IPS DF 19.7 (cell line): ENCODE measurements at regions not wholly inside any gene's neighbourhood (a gene's known extent, or its start where the extent isn't known, plus 50 kb on each side); places are given as distances from the start of the nearest gene placed in this dataset.
A peak's percentile ranks its signal among the peaks of the same experiment; 100 is the strongest.
"Not testable (repeated sequence)": the region's sequence is repeated elsewhere in the genome, so short reads cannot be mapped to it uniquely, and the experiment has no call there.

Experiments
- DNase-seq: peaks from one replicate; pipeline ENCODE4 v3.0.0-alpha.2; 2013; ENCODE audit warnings: low read depth, low spot score

DNA sequence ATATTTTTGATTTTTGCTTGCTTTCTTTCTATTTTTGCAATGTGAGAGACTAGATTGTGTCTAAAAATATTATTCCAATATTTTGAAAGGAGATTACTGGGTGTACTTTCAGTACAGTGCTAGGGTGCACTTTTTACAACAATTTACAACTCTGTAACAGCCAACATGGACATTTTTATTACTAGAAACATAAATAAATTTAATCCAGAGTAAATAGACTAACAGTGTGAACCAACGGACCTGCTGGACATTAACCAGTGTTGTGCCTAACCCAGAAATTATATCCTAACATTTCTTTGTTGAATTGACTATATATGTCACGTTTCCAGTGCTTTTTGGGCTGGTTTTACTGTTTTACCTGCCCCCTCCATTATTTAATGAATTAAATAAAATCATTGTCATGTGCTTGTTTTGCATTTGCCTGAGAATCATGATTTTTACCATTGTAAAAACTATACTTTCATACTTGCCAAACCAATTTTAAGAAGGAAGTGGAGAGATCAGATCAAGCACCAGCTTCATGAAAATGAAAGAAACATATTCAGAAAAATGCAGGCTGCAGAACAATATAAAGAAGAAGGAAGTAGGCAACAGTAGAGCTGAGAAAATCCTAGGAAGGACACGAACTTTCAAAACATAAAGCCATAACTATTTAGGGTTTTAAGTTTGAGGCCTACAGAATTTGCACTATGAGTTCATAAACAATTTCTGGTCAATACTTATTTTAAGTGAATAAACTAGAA lies 400.8 kb upstream of the PIK3R1 start:
- DNase-seq: no peak

DNA sequence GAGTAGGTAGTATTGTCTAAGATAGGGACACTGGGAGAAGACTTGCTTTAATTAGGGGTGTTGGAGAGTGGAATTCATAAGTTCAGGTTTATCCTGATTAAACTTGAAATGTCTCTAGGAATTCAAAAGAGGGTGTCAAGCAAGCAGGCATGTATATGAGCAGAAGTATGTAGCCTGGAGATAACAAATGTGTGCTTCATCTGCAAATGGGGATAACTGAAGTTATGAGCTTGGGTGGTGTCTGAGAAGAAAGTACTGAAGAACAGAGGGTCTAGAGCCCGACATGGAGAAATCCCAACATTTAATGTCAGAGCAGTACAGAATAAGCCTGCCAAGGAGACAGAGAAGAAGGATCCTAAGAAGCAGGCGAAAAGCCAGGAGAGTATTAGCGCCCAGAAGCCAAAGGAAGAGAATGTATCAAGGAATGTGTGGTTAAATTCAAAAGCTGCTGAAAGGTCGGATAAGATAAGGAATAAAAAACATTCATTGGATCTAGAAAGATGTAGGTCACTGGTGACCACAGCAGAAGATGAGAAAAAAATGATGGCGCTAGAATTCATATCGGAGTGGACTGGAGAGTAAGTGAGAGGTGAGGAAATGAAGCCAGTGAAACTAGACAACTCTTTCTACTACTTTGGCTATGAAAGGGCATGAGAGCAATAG lies 401.5 kb upstream of the PIK3R1 start:
- no peak for DNase-seq

DNA sequence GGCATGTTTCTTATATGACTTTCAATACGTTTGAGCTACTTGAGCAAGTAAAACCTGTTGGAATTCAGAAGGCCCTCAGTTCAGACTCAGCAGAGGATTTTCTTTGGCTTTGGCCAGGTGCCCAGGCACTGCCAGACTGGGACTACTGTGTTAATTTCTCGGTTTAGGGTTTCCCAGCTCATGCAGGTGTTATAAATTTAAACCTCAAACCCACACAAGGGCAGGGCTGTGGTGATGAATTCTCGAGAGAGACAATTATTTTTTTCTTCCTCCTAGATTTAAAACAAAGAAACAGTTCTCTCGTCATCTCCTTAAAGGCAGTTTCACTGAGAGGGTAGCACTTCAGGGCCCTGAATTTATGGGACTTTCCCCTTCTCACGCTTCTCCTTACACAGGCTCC lies 406.0 kb upstream of the PIK3R1 start:
- no peak for DNase-seq

DNA sequence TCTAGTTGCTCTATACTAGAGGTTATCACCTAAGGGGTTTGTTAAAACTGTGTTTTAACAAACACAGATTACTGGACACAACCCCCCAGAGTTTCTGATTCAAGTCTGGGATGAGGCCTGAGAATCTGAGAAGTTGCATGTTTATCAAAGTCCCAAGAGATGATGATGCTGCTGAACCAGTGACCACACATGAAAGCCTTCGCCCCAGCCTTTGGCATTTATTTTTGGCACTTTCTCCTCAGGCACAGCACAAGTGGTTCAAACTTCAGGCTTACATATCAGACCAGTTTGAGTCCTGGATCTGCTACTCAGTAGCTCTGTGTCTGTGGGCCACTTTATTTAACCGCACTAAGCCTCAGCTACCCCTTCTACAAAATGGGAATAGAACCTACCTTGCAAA lies 407.2 kb upstream of the PIK3R1 start:
- no peak for DNase-seq

DNA sequence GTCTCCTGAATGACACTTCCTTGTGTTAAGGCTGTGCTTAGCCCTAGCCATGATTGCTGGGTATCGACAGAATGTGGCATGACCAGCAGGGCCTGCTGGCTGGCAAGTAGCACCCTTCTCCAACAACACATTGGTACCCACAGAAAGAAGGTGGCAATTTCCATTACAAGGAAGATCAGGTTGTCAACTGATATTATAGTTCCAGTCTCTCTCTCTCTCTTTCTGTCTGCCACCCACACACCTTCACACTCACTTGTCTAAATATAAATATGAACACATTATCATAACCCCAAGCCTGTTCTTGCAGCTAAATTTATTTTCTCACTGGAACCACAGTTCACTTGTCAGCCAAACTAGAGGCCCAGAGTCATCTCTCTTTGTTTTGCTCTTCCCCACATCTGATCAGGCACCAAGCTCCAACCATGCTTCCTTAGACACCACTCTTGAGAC lies 408.1 kb upstream of the PIK3R1 start:
- no peak for DNase-seq

DNA sequence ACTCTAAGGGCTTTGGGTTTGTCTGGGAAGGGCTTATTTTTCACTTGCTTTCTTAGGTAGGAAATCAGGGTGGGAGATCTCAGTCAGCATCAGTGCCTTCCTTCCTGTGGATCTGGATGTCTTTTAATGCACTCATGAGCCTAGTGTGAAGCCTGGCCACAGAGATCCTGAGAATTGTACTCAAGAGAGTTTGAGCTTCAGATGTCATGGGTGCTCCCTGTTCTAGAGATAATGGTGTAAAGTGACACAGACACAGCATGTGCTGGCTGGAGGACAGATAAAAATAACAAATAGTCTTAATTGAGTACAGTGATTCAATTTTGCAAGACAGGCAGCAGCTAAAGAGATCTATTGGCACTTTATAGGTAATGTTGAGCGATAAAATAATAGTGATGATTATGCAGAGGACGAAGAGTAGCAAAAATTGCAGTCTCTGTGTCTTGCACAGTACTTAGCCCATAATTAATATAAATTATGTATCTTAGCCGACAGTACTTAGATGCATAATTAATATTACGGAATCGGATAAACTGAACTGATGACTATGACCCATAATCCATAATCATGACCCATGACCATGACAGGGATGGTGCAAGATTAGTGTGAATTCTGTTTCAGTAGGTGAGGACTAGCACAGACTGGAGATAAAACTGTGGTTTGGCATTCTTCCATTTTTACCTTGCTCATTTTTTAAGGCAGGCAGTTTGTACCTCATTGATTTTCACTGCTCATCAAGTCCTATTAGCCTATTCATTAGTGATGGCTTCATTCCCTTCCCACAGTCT lies 408.7 kb upstream of the PIK3R1 start:
- DNase-seq: no peak

DNA sequence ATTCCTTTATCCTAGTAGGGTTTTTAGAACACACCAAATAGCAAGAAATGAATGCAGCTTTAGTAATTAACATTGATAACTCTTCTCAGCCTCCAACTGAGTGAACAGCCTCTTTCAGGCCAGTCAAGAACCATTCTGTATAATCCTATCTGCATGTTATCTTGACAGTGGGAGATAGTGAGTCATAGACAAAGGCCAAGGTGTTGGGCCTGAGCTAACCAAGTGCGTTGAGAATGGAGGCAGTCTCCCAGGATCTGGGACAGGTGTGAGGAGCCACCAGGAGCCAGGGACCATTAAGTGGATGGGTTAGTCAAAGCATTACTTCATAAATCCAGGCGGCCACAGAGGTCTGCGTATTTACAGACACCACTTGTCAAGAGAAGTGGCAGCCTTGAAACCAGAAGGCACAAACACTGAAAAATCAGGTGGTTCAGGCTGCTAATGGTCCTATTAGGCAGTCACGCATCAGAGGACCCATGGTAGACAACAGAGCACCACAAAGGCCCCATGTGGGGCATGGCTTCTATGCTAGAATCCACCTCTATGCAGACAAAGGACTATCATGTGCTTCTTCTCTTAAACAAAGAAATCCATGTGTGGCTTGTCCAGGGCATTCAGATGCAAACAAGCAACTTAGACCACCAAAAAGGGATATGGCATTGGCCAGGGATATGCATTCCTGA lies 409.7 kb upstream of the PIK3R1 start:
- DNase-seq: peak; percentile 67

DNA sequence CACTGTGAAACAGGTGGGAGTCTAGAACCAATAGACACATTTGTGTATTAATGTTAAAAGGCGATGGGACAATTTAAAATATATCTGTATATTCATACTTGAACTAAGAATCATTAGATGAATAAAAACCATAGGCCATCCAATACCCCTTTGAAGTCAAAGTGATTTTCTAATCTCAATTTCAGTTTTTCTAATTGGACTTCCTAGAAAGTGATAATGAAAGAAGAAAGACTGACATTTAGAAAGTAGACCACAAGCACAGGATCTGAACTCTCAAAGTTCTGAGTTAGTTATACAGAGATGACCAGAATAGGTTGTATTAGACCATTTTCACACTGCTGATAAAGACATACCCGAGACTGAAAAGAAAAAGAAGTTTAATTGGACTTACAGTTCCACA lies 412.8 kb upstream of the PIK3R1 start:
- DNase-seq: no peak

DNA sequence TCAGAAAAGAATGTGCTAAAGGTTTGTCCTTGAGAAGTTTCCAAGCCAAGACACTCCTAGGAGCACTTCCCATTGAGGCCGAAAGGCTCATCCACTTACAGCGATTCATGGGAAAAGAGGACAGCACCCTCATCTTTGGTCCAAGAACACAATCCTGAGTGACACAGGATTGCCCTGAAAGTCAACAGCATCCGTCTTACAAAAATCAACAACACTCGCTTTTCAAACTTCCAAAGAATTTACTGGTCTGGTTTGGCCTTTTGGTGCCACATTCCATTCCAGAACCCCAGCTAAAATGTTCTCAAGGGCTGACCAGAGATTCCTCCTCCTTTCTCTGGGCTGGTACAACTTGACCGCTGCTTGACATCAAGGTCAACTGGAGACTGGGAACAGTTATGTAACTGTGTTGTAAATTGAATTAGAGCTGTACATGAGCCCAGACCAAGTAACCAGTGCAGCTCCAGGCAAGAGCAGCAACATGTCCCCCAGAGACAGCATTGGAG lies 415.8 kb upstream of the PIK3R1 start:
- DNase-seq: no peak

DNA sequence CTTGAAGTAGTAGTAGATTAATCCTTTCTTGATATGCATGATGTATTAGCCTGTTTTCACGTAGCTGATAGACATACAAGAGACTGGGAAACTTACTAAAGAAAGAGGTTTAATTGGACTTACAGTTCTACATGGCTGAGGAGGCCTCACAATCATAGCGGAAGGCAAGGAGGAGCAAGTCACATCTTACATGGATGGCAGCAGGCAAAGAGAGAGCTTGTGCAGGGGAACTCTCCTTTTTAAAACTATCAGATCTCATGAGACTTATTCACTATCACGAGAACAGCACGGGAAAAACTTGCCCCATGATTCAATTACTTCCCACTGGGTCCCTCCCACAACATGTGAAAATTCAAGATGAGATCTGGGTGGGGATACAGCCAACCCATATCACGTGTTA lies 417.1 kb upstream of the PIK3R1 start:
- not testable (repeated sequence) for DNase-seq

DNA sequence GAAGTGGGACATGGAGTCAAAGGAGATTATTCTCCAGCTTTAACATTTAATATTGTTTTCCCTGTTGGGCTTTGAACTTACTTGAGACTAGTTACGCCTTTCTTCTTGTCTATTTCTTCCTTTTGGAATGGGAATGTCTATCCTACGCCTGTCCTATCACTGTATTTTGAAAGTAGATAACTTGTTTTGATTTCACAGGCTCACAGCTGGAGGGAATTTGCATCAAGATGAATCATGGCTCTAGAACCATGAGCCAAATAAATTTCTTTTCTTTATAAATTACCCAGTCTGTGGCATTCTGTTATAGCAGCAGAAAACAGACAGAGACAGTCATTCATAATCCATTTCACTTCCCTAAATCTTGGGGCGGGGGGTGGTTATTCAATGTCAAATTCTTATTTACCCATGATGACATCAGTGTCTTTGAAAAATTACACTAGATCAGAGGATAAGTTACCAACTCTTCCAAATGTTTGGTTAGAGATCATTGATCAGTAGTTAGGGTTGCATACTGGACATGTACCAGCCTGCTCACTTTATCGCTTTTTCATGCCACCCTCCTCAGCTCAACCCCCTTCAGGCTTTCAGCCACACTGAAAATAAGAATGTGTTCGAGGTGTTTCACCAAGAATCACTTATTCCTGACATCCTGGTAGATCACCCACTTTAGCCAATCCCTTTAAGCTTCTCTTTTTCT lies 419.6 kb upstream of the PIK3R1 start:
- DNase-seq: no peak

DNA sequence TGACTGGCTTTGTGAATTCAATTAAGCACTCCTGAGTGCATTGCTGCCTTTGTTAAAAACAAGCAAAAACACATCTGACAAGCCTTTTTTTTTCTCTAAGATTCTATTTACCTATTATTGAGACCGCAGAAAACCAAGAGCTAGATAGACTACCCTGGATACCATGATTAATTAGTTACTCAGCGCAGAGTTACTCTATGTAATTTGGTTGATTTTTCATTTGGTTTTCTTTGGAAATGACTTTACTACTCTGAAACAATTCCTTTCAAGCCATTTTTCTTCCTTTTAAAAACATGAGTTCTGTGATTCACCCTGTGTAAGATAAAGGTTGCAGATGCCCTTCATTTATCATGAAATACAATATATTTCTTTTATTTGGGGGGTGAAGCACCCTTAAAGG lies 421.6 kb upstream of the PIK3R1 start:
- no peak for DNase-seq

DNA sequence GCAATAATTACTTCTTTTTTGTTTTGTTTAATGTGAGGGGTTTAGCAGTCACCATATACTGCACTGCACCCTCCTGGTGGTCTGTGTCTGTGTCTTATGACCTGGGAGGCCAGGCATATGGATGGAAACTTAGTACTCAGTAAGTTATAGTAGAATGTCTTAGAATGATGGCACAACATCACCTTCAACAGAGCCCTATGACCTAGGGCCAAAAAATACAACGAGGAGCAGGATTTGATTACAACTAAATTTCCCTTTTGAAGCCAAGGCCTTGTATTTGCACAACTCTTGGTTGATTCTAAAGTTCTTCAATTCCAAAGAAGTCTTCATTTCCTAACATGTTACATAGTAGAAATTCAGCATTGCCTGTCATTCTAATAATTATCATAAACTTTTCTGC lies 422.1 kb upstream of the PIK3R1 start:
- no peak for DNase-seq

DNA sequence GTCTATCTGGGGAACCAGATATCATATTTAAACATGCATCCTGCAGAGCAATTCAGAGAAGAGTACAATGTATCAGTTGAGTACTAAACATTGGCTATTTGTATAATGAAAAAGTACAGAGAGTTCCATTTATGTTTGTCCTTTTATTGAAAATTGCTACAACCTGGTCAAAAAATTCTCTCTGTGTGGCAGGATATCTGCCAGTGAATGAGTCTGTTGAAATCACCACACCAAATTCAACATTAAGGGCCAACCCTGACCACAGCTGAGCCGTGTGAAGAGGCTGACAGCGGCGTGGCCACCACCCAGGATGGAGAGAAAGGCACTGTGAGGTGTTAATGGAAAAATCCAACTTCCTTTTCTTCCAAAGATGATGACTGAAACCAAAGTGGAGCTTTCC lies 422.7 kb upstream of the PIK3R1 start:
- no peak for DNase-seq

DNA sequence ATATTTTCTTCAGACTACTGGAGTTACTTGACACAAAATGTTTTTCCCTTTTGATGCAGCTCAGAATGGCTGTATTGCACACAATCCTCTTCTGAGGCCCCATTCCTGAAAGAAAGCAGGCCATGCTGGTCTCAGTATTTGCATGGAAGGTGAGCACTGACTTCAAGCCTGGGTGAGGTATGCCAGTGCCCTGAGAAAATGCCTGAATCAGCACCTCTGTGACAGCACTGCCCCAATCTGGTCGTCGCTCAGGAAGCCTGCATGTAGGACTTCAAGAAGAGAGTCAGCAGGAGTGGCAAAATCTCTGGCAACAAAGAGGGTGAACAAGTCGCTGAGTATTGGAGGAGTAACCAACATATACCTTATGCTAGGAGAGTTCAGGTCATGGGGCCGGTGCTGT lies 425.2 kb upstream of the PIK3R1 start:
- DNase-seq: no peak

DNA sequence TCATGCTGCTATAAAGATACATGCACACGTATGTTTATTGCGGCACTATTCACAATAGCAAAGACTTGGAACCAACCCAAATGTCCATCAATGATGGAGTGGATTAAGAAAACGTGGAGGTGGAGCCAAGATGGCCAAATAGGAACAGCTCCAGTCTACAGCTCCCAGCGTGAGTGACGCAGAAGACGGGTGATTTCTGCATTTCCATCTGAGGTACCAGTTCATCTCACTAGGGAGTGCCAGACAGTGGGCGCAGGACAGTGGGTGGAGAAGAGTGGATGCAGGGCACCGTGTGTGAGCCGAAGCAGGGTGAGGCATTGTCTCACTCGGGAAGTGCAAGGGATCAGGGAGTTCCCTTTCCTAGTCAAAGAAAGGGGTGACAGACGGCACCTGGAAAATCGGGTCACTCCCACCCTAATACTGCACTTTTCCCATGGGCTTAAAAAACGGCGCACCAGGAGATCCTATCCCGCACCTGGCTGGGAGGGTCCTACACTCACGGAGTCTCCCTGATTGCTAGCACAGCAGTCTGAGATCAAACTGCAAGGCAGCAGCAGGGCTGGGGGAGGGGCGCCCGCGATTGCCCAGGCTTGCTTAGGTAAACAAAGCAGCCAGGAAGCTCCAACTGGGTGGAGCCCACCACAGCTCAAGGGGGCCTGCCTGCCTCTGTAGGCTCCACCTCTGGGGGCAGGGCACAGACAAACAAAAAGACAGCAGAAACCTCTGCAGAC lies 435.5 kb upstream of the PIK3R1 start:
- DNase-seq: peak; percentile 20

DNA sequence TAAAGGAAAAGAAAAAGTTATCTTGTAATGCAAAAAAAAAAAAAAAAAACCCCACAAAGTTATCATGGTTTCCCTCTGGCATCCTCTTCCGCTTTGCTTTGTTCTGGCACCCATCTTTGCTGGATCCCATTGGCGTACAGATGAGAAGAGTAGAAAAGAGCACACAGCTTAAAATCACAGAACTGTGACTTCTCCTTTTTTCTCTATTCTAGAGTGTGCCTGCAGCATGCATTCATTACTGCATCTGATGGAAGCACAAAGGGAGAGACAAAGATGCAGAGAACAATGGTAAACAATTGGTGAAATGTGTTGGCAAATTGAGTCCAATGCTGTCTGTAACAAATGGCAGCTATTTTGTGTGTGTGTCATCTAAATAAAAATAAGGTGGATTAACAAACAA lies 440.8 kb upstream of the PIK3R1 start:
- no peak for DNase-seq

DNA sequence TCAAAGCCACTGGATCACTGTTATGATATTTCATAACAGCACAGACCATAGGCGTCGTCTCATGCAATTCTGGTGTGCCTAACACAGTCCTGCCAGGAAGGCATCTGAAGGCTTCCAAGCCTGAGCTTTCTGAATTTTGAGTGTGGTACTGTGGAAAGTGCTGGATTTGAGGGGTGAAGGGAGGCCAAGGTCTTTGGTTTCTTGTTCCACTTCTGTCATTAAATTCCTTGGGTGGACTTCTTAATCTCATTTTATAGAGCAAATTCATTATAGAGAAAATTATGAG lies 441.3 kb upstream of the PIK3R1 start:
- DNase-seq: no peak

DNA sequence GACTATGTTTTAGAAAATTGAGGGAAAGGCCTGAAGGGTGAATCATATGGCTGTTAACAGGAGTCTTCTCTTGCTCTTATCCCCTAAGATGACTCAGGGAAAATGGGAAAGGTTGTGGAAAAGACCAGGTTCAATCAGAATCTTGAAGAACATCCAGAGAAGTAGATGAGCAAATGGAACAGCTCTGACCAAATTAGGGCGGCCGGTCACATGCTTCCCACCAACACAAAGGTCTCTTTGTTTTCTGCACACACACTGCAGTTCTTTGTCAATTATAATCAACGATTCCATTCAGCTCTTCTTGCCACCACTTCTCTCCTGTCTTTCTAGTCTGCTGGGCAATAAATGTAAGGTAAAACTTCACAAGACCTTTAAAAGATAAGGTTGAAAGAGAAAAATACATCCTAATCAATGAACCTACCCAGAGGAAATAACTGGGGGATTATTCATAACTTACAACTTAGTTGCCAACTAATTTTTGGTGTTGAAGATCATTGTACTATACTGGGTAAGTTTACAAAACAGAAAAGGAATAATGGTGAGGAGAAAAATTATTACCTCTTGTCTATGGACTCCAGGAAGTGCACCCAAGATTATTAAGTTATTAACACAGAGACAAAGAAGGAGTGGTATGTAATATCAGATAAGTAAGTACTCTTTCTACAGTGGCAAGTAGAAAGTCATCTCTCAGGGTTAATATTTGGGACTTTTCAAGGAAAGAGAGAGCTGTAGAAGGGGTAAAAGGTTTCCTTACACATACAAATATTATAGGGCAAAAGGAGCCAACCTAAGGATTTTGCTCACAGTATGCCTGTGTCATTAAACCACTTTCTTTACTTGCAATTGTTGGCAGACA lies 441.9 kb upstream of the PIK3R1 start:
- no peak for DNase-seq

DNA sequence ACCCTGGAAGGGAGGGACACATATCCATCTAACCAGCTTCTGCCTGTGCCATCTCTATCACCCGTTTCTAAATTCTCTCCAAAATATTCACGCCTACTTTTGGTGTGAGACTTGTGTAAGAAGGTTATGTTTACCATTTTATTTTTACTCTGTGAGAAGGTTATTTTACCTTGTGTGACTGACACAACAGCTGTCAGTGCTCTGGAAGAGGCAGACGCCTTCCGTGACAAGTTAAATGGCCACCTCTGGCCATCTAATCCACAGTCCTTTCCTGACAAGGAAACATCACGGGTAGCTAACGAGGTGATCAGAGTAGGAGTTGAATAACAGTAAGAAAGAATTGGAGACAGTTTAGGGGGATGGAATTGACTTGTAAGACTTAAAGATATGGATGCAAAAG lies 443.8 kb upstream of the PIK3R1 start:
- DNase-seq: no peak
